ENCODE measurements at regions not wholly inside any gene's neighbourhood (a gene's known extent, or its start where the extent isn't known, plus 50 kb on each side); places are given as distances from the start of the nearest gene placed in this dataset.

GRCh38 chr7:17507717-17508116, 209.3 kb downstream of the AHR start:
- Histone ChIP-seq H3K9ac (ENCODE audit: low read length) (no peak overlapping the region), H3K4me1 (ENCODE audit: control insufficient read depth, insufficient read depth, low read length) (no peaks in the 10 kb centered on the region), H3K4me3 (ENCODE audit: low read length) (no peak overlapping the region), H3K27me3 (ENCODE audit: control insufficient read depth, insufficient read depth, low read length) (no peaks in the 10 kb centered on the region), H3K36me3 (ENCODE audit: control insufficient read depth, insufficient read depth, low read length) (no peaks in the 10 kb centered on the region), H3K27ac (ENCODE audit: low read depth, low read length) (no peak overlapping the region)

DNA sequence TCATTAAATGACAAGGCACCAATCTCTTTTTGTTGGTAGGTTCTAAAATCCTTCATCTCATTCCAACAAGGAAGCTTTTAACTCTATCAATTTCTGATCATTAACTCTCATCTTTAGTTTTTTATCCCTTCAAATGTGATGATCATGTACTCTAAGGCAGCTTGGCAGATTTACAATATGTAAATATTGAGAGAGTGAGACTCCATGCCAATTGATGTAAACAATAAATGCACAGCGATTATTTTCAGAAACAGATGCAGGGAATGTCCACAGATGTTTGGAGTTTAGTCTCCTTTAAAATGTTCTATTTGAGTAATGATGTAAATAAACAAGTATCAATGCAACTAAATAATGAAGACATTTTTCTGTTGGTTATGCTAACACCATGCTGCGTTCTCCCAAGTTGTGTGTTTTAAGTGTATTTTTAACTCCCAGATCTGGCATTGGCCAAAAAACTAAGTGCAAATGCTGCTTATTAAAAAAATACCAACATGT, 213.8 kb downstream of the AHR start:
- H3K27ac ChIP-seq (ENCODE audit: low read depth, low read length) = no peak overlapping the region

GRCh38 chr7:17516771-17517170, 218.3 kb downstream of the AHR start:
- Histone ChIP-seq H3K27ac (ENCODE audit: low read depth, low read length) (no peak overlapping the region), H3K4me1 (ENCODE audit: control insufficient read depth, insufficient read depth, low read length) (no peaks in the 10 kb centered on the region), H3K27me3 (ENCODE audit: control insufficient read depth, insufficient read depth, low read length) (no peaks in the 10 kb centered on the region), H3K9ac (ENCODE audit: low read length) (no peak overlapping the region), H3K4me3 (ENCODE audit: low read length) (no peak overlapping the region), H3K36me3 (ENCODE audit: control insufficient read depth, insufficient read depth, low read length) (no peaks in the 10 kb centered on the region)

More for the DNA sequence above, 213.8 kb downstream of the AHR start:
- H3K36me3 ChIP-seq (ENCODE audit: control insufficient read depth, insufficient read depth, low read length) = no peaks in the 10 kb centered on the region
- H3K4me3 ChIP-seq (ENCODE audit: low read length) = no peak overlapping the region
- H3K27me3 ChIP-seq (ENCODE audit: control insufficient read depth, insufficient read depth, low read length) = no peaks in the 10 kb centered on the region
- H3K9ac ChIP-seq (ENCODE audit: low read length) = no peak overlapping the region
- H3K4me1 ChIP-seq (ENCODE audit: control insufficient read depth, insufficient read depth, low read length) = no peaks in the 10 kb centered on the region

DNA sequence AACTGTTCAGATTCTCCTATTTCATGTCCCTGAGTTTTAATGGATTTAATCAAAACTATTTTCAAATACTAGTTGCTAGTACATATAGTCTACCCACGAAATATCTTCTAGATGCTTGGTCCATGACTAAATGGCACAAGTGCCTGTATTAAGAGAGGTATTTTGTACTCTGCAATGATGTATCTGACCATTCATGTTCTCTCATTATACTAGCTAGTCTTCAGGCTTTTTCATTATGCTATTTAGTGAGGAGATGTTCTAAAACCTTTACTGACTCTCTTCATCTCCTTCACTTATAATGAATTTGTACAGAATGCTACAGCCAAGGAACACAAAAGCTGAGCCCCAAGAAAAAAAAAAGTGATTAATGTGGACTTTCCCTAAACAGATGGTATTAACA, 222.5 kb downstream of the AHR start:
- no peak overlapping the region for H3K27ac ChIP-seq (ENCODE audit: low read depth, low read length)

GRCh38 chr7:17521437-17521836, 223.0 kb downstream of the AHR start:
- H3K9ac ChIP-seq (ENCODE audit: low read length) = no peak overlapping the region
- no peak overlapping the region for H3K27ac ChIP-seq (ENCODE audit: low read depth, low read length)
- H3K27me3 ChIP-seq (ENCODE audit: control insufficient read depth, insufficient read depth, low read length) = no peaks in the 10 kb centered on the region
- H3K4me1 ChIP-seq (ENCODE audit: control insufficient read depth, insufficient read depth, low read length) = peaks cover 3% of the 10 kb centered on the region
- H3K36me3 ChIP-seq (ENCODE audit: control insufficient read depth, insufficient read depth, low read length) = no peaks in the 10 kb centered on the region
- no peak overlapping the region for H3K4me3 ChIP-seq (ENCODE audit: low read length)

More for the DNA sequence above, 222.5 kb downstream of the AHR start:
- peaks cover 3% of the 10 kb centered on the region for H3K4me1 ChIP-seq (ENCODE audit: control insufficient read depth, insufficient read depth, low read length)
- H3K27me3 ChIP-seq (ENCODE audit: control insufficient read depth, insufficient read depth, low read length) = no peaks in the 10 kb centered on the region
- H3K36me3 ChIP-seq (ENCODE audit: control insufficient read depth, insufficient read depth, low read length) = no peaks in the 10 kb centered on the region
- no peak overlapping the region for H3K4me3 ChIP-seq (ENCODE audit: low read length)
- H3K9ac ChIP-seq (ENCODE audit: low read length) = no peak overlapping the region

DNA sequence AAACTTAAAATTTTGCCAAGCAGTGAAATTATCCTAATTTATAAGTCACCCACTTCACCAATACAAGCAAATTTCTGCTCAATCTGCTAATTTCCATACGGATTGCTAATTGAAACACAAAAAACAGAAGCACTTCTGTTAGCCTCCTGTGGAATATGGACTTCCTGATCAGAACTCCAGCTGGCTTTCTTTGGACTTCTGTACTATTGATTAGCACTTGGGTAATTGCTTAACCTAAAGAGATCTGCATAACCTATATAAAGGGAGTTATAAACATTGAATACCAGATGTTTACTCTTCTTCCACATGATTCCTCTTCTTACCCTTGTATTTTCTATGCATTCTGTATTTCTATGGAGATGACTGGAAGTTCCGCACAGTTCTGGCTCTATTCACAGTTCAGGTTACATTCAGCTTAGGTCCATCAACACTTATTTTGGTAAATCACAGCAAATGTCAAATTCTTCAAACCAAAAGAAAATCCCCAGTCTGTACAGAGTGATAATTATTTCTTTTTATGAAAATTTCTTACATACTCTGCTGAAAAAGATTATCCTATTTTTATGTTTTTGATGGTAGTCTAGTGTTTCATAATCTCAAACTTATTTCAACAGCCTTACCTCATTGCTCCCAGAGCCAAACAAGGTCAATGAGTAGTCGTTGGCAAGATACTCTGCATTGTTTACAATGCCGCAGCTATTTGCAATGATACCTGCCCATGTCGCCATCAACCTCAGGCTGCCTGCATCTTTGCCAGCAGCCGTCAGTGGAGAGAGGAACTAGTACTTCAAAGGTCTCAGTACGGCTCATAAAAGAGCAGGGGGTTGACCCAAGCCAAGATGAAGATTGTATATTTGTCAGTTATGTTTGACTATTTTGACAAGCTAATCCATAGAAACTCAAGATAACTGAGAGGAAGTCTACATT, 225.6 kb downstream of the AHR start:
- peaks cover 3% of the 10 kb centered on the region for H3K4me1 ChIP-seq (ENCODE audit: control insufficient read depth, insufficient read depth, low read length)
- H3K36me3 ChIP-seq (ENCODE audit: control insufficient read depth, insufficient read depth, low read length) = no peaks in the 10 kb centered on the region
- H3K27ac ChIP-seq (ENCODE audit: low read depth, low read length) = no peak overlapping the region
- no peaks in the 10 kb centered on the region for H3K27me3 ChIP-seq (ENCODE audit: control insufficient read depth, insufficient read depth, low read length)
- no peak overlapping the region for H3K4me3 ChIP-seq (ENCODE audit: low read length)
- H3K9ac ChIP-seq (ENCODE audit: low read length) = no peak overlapping the region

GRCh38 chr7:17524746-17525145, 226.3 kb downstream of the AHR start:
- Histone ChIP-seq H3K36me3 (ENCODE audit: control insufficient read depth, insufficient read depth, low read length) (no peaks in the 10 kb centered on the region), H3K4me1 (ENCODE audit: control insufficient read depth, insufficient read depth, low read length) (peaks cover 3% of the 10 kb centered on the region), H3K27ac (ENCODE audit: low read depth, low read length) (no peak overlapping the region), H3K27me3 (ENCODE audit: control insufficient read depth, insufficient read depth, low read length) (no peaks in the 10 kb centered on the region), H3K4me3 (ENCODE audit: low read length) (no peak overlapping the region), H3K9ac (ENCODE audit: low read length) (no peak overlapping the region)

DNA sequence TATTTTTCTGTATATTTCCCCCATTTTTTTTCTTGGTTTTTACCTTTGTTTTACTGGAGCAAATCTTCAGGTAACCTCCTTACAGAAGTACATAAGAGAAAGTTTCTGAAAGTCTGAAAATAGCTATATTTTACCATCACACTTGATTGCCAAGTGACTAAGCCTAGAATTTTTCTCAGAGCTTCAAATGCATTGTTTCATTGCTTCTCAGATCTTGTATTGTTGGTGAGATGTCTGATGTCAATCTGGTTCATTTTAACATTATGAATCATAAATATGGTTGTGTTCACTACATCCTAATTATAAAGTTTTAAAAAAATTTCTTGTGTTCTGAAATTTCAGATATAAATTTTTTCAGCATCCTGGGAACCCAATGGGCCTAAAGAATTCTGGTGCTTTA, 228.2 kb downstream of the AHR start:
- H3K36me3 ChIP-seq (ENCODE audit: control insufficient read depth, insufficient read depth, low read length) = no peaks in the 10 kb centered on the region
- H3K4me3 ChIP-seq (ENCODE audit: low read length) = no peak overlapping the region
- peaks cover 3% of the 10 kb centered on the region for H3K4me1 ChIP-seq (ENCODE audit: control insufficient read depth, insufficient read depth, low read length)
- H3K27me3 ChIP-seq (ENCODE audit: control insufficient read depth, insufficient read depth, low read length) = no peaks in the 10 kb centered on the region
- no peak overlapping the region for H3K27ac ChIP-seq (ENCODE audit: low read depth, low read length)
- no peak overlapping the region for H3K9ac ChIP-seq (ENCODE audit: low read length)

DNA sequence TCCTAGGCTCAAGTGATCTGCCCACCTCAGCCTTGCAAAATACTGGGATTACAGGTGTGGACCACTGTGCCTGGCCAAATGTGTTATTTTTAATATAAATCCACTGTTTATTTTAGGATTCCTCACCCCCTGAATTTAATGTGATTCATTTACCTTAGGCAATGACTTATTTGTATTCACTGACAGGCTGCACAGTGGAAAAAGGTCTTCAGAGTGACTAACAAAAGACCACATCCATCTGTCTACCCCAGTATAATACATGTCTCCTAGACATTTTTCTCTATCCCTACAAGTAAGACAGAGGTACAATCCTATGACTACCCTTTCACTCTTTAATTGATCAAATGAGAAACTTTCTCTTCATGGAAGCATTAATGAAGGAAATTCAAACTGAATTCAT, 230.2 kb downstream of the AHR start:
- H3K4me1 ChIP-seq (ENCODE audit: control insufficient read depth, insufficient read depth, low read length) = no peaks in the 10 kb centered on the region
- H3K9ac ChIP-seq (ENCODE audit: low read length) = no peak overlapping the region
- no peaks in the 10 kb centered on the region for H3K36me3 ChIP-seq (ENCODE audit: control insufficient read depth, insufficient read depth, low read length)
- no peak overlapping the region for H3K4me3 ChIP-seq (ENCODE audit: low read length)
- H3K27ac ChIP-seq (ENCODE audit: low read depth, low read length) = no peak overlapping the region
- H3K27me3 ChIP-seq (ENCODE audit: control insufficient read depth, insufficient read depth, low read length) = no peaks in the 10 kb centered on the region

- Histone ChIP-seq H3K27ac (ENCODE audit: low read depth, low read length) (no peak overlapping the region), H3K36me3 (ENCODE audit: control insufficient read depth, insufficient read depth, low read length) (no peaks in the 10 kb centered on the region), H3K4me3 (ENCODE audit: low read length) (no peak overlapping the region), H3K27me3 (ENCODE audit: control insufficient read depth, insufficient read depth, low read length) (no peaks in the 10 kb centered on the region), H3K4me1 (ENCODE audit: control insufficient read depth, insufficient read depth, low read length) (no peaks in the 10 kb centered on the region), H3K9ac (ENCODE audit: low read length) (no peak overlapping the region)
Measured at GRCh38 chr7:17530244-17530643, 231.8 kb downstream of the AHR start.

- H3K27ac ChIP-seq (ENCODE audit: low read depth, low read length) = no peak overlapping the region
- no peak overlapping the region for H3K9ac ChIP-seq (ENCODE audit: low read length)
- no peaks in the 10 kb centered on the region for H3K4me1 ChIP-seq (ENCODE audit: control insufficient read depth, insufficient read depth, low read length)
- H3K36me3 ChIP-seq (ENCODE audit: control insufficient read depth, insufficient read depth, low read length) = no peaks in the 10 kb centered on the region
- H3K27me3 ChIP-seq (ENCODE audit: control insufficient read depth, insufficient read depth, low read length) = no peaks in the 10 kb centered on the region
- no peak overlapping the region for H3K4me3 ChIP-seq (ENCODE audit: low read length)
Measured at GRCh38 chr7:17530741-17531421, 232.4 kb downstream of the AHR start.

- no peak overlapping the region for H3K9ac ChIP-seq (ENCODE audit: low read length)
- H3K4me3 ChIP-seq (ENCODE audit: low read length) = no peak overlapping the region
- no peaks in the 10 kb centered on the region for H3K36me3 ChIP-seq (ENCODE audit: control insufficient read depth, insufficient read depth, low read length)
- no peaks in the 10 kb centered on the region for H3K4me1 ChIP-seq (ENCODE audit: control insufficient read depth, insufficient read depth, low read length)
- H3K27me3 ChIP-seq (ENCODE audit: control insufficient read depth, insufficient read depth, low read length) = no peaks in the 10 kb centered on the region
- no peak overlapping the region for H3K27ac ChIP-seq (ENCODE audit: low read depth, low read length)
Measured at GRCh38 chr7:17532861-17533404, 234.5 kb downstream of the AHR start.

All from rectal smooth muscle tissue (tissue), 1 donor.